IMR-90 (cell line): ENCODE measurements at regions not wholly inside any gene's neighbourhood (a gene's known extent, or its start where the extent isn't known, plus 50 kb on each side); places are given as distances from the start of the nearest gene placed in this dataset.

ENCODE experiments used
- ATAC-seq: fragments of 200-7000 bp; cut with Tn5 transposase; 2 replicates; pipeline ENCODE4 v1.9.1; 2020; ENCODE audit warnings: low read depth, mild to moderate bottlenecking, moderate library complexity
- BruUV-seq: library from RNA; stranded (reverse); fragments of 400-500 nt; replicated peaks from 2 replicates; lab custom pipeline; 2021; lab: Mats Ljungman, UMichigan
- CTCF ChIA-PET: fragments of 300-600 bp; formaldehyde crosslinking; extraction: SDS; loops from one replicate; lab custom pipeline; 2021; ENCODE audit warnings: antibody characterized with exemption; lab: Yijun Ruan, JAX
- POLR2A ChIA-PET: fragments of 300-600 bp; sonication (Branson Sonifier 250); formaldehyde crosslinking; loops from one replicate; lab custom pipeline; 2022; ENCODE audit warnings: antibody characterized with exemption; ENCODE audit not compliant: unreplicated experiment; lab: Charles Lee
- DNase-seq: peaks from one replicate; pipeline ENCODE4 v3.0.0; 2013
- H2AFZ ChIP-seq: replicated peaks from 2 replicates; pipeline ENCODE3; 2013; ENCODE audit warnings: low read length, mild to moderate bottlenecking; ENCODE audit not compliant: poor library complexity
- H2AK5ac ChIP-seq: 2 replicates; pipeline ENCODE4 v1.6.1; 2013; ENCODE audit warnings: low read depth, low read length, inconsistent platforms
- H2AK9ac ChIP-seq: replicated peaks from 2 replicates; pipeline ENCODE3; 2013; ENCODE audit warnings: mild to moderate bottlenecking, low read depth, low read length, moderate library complexity; ENCODE audit not compliant: poor library complexity
- H2BK120ac ChIP-seq: 2 replicates; pipeline ENCODE4 v1.6.1; 2013; ENCODE audit warnings: low read depth, low read length, inconsistent platforms
- H2BK15ac ChIP-seq: 3 replicates; pipeline ENCODE4 v1.6.1; 2013; ENCODE audit warnings: low read depth, low read length, inconsistent platforms
- H2BK20ac ChIP-seq: 2 replicates; pipeline ENCODE4 v1.6.1; 2013; ENCODE audit warnings: low read depth, mild to moderate bottlenecking, inconsistent platforms, low read length, moderate library complexity
- H2BK5ac ChIP-seq: 2 replicates; pipeline ENCODE4 v1.6.1; 2013; ENCODE audit warnings: mild to moderate bottlenecking, low read depth, low read length, inconsistent platforms; ENCODE audit not compliant: poor library complexity, severe bottlenecking
- H3K14ac ChIP-seq: replicated peaks from 2 replicates; pipeline ENCODE4 v1.6.1; 2013; ENCODE audit warnings: low read depth, low read length, inconsistent platforms
- H3K18ac ChIP-seq: 2 replicates; pipeline ENCODE4 v1.6.1; 2013; ENCODE audit warnings: low read depth, low read length, control low read depth
- H3K23ac ChIP-seq: 2 replicates; pipeline ENCODE4 v1.6.1; 2013; ENCODE audit warnings: low read depth, low read length, inconsistent platforms
- H3K27ac ChIP-seq: 2 replicates; pipeline ENCODE4 v1.5.1; 2013; ENCODE audit warnings: mild to moderate bottlenecking, control low read depth, low read length; ENCODE audit not compliant: insufficient read depth
- H3K27me3 ChIP-seq: 2 replicates; pipeline ENCODE4 v1.6.1; 2013; ENCODE audit warnings: low read length; ENCODE audit not compliant: control insufficient read depth, insufficient read depth
- H3K36me3 ChIP-seq: 2 replicates; pipeline ENCODE4 v1.6.1; 2013; ENCODE audit warnings: low read length, mixed read lengths; ENCODE audit not compliant: control insufficient read depth, insufficient read depth
- H3K4ac ChIP-seq: 2 replicates; pipeline ENCODE4 v1.6.1; 2013; ENCODE audit warnings: low read depth, low read length, inconsistent platforms
- H3K4me1 ChIP-seq: 2 replicates; pipeline ENCODE4 v1.6.1; 2013; ENCODE audit warnings: low read length, mixed read lengths; ENCODE audit not compliant: control insufficient read depth, insufficient read depth
- H3K4me2 ChIP-seq: 2 replicates; pipeline ENCODE4 v1.6.1; 2013; ENCODE audit warnings: low read depth, mild to moderate bottlenecking, control low read depth, low read length, moderate library complexity
- H3K4me3 ChIP-seq: 2 replicates; pipeline ENCODE4 v1.5.1; 2013; ENCODE audit warnings: low read depth, mild to moderate bottlenecking, control low read depth, low read length, moderate library complexity; ENCODE audit not compliant: insufficient read depth
- H3K56ac ChIP-seq: 2 replicates; pipeline ENCODE4 v1.6.1; 2013; ENCODE audit warnings: low read length, inconsistent platforms; ENCODE audit not compliant: insufficient read depth; ENCODE audit errors: extremely low read depth
- H3K79me1 ChIP-seq, 2 experiments: 2 replicates each; pipeline ENCODE4 v1.6.1; 2013; ENCODE audit warnings: low read length in 2 of 2, inconsistent platforms in 1 of 2, low read depth in 1 of 2
- H3K9ac ChIP-seq: 2 replicates; pipeline ENCODE4 v1.6.1; 2013; ENCODE audit warnings: low read depth, low read length, control low read depth
- H3K9me1 ChIP-seq: 2 replicates; pipeline ENCODE4 v1.6.1; 2013; ENCODE audit warnings: low read length, inconsistent platforms; ENCODE audit not compliant: insufficient read depth
- H3K9me3 ChIP-seq: 2 replicates; pipeline ENCODE4 v1.6.1; 2013; ENCODE audit warnings: low read length; ENCODE audit not compliant: control insufficient read depth, insufficient read depth
- H4K20me1 ChIP-seq: 2 replicates; pipeline ENCODE4 v1.6.1; 2013; ENCODE audit warnings: low read length, inconsistent platforms; ENCODE audit not compliant: insufficient read depth
- H4K5ac ChIP-seq: 2 replicates; pipeline ENCODE4 v1.6.1; 2013; ENCODE audit warnings: mild to moderate bottlenecking, low read depth, low read length, control low read depth
- H4K8ac ChIP-seq, 2 experiments: 2 replicates each; pipeline ENCODE4 v1.6.1; 2013; ENCODE audit warnings: low read depth in 2 of 2, low read length in 2 of 2, control low read depth in 1 of 2, inconsistent platforms in 1 of 2
- H4K91ac ChIP-seq: 2 replicates; pipeline ENCODE4 v1.6.1; 2013; ENCODE audit warnings: low read depth, low read length, inconsistent platforms; ENCODE audit not compliant: insufficient read depth
- BHLHE40 ChIP-seq: fragments of 150-350 bp; IDR thresholded peaks from 2 replicates; pipeline ENCODE4 v1.6.1; 2016; ENCODE audit warnings: mild to moderate bottlenecking, low read depth, low read length
- CEBPB ChIP-seq: IDR thresholded peaks from 2 replicates; pipeline ENCODE4 v1.6.1; 2012; ENCODE audit warnings: low read depth, low read length, improper control_type of control experiment
- CHD1 ChIP-seq: IDR thresholded peaks from 2 replicates; pipeline ENCODE4 v1.6.1; 2012; ENCODE audit warnings: low read depth, low read length, improper control_type of control experiment
- CTCF ChIP-seq: conservative IDR thresholded peaks from 2 replicates; pipeline ENCODE4 v1.5.1; 2012; ENCODE audit warnings: mild to moderate bottlenecking, low read depth, low read length, improper control_type of control experiment
- FOS ChIP-seq: fragments of 150-350 bp; IDR thresholded peaks from 2 replicates; pipeline ENCODE4 v1.6.1; 2016; ENCODE audit warnings: low read depth, low read length
- MAFK ChIP-seq: IDR thresholded peaks from 2 replicates; pipeline ENCODE4 v1.6.1; 2012; ENCODE audit warnings: low read depth, low read length, improper control_type of control experiment
- MXI1 ChIP-seq: IDR thresholded peaks from 2 replicates; pipeline ENCODE4 v1.6.1; 2012; ENCODE audit warnings: low read depth, mild to moderate bottlenecking, low read length, moderate library complexity, borderline replicate concordance
- NFE2L2 ChIP-seq: fragments of 150-350 bp; IDR thresholded peaks from 2 replicates; pipeline ENCODE4 v1.6.1; 2016; ENCODE audit warnings: low read depth, mild to moderate bottlenecking, low read length
- RAD21 ChIP-seq: IDR thresholded peaks from 2 replicates; pipeline ENCODE4 v1.6.1; 2012; ENCODE audit warnings: low read length, improper control_type of control experiment
- RCOR1 ChIP-seq: IDR thresholded peaks from 2 replicates; pipeline ENCODE4 v1.6.1; 2012; ENCODE audit warnings: mild to moderate bottlenecking, low read length, improper control_type of control experiment; ENCODE audit not compliant: insufficient replicate concordance
- RFX5 ChIP-seq: IDR thresholded peaks from 2 replicates; pipeline ENCODE4 v1.8.0; 2012; ENCODE audit warnings: low read depth, mild to moderate bottlenecking, low read length, moderate library complexity
- SMC3 ChIP-seq: fragments of 150-350 bp; IDR thresholded peaks from 2 replicates; pipeline ENCODE4 v1.6.1; 2016; ENCODE audit warnings: low read depth, mild to moderate bottlenecking, antibody characterized with exemption, low read length, moderate library complexity
- USF2 ChIP-seq: fragments of 150-350 bp; IDR thresholded peaks from 2 replicates; pipeline ENCODE4 v1.6.1; 2017; ENCODE audit warnings: mild to moderate bottlenecking, antibody characterized with exemption, low read length, low read depth
- WGBS, 2 experiments: methylation state at CpG; one replicate each; pipeline versions ENCODE4 v1.1.5 to v1.1.7; 2013; ENCODE audit warnings: missing lambda C conversion rate in 2 of 2; ENCODE audit not compliant: insufficient read length in 1 of 2; ENCODE audit errors: extremely low coverage in 2 of 2; 5-methylcytosine and 5-hydroxymethylcytosine counted together
- dilution Hi-C: fragments of 300-500 bp; cut with HindIII; formaldehyde crosslinking; loops from one replicate; pipeline ENCODE4 v1.14.3; 2018; ENCODE audit warnings: low sequenced_read_pairs; ENCODE audit not compliant: unreplicated experiment
- in situ Hi-C: fragments of 300-500 bp; cut with MboI; formaldehyde crosslinking; loops from 3 replicates; pipeline ENCODE4 v1.14.3; 2019; ENCODE audit warnings: low sequenced_read_pairs, inconsistent platforms, mixed read lengths
- intact Hi-C: fragments of 100-400 bp; cut with micrococcal nuclease; formaldehyde crosslinking; loops from 2 replicates; pipeline ENCODE4 v1.10.0; 2022
- TF ChIP-seq, protein P1 (sequence below): fragments of 150-350 bp; IDR thresholded peaks from 2 replicates; pipeline ENCODE4 v1.6.1; 2016; ENCODE audit warnings: low read depth, mild to moderate bottlenecking, low read length, moderate library complexity, borderline replicate concordance

- Histone ChIP-seq H3K23ac (no peak overlapping the region), H2AK5ac (no peak overlapping the region), H2AFZ (no peak overlapping the region), H3K36me3 (no peaks in the 10 kb centered on the region), H3K27me3 (no peaks in the 10 kb centered on the region), H3K4me3 (no peak overlapping the region), H2BK20ac (no peak overlapping the region), H3K56ac (no peak overlapping the region), H2AK9ac (no peak overlapping the region), H2BK5ac (no peak overlapping the region), H3K18ac (no peak overlapping the region), H3K9me1 (no peaks in the 10 kb centered on the region), H3K4me1 (no peaks in the 10 kb centered on the region), H3K79me1 (no peaks in the 10 kb centered on the region), H2BK120ac (no peak overlapping the region), H2BK15ac (no peak overlapping the region), H4K5ac (no peak overlapping the region), H3K9ac (no peak overlapping the region), H4K8ac (no peak overlapping the region), H3K9me3 (no peaks in the 10 kb centered on the region), H3K4me2 (no peak overlapping the region), H3K27ac (no peak overlapping the region), H3K14ac (no peak overlapping the region), H4K91ac (no peak overlapping the region), H3K4ac (no peak overlapping the region), H4K20me1 (no peaks in the 10 kb centered on the region)
- intact Hi-C loops: no loop called here
- POLR2A ChIA-PET: no interaction called here
- BruUV-seq: no TSS peak
- DNase-seq (no peak), ATAC-seq (no peak)
- in situ Hi-C loops: no loop called here
- CTCF ChIA-PET: interaction anchor here (1.0 kb wide), 1 partner anchor 15 kb away, joined by 3 read pairs; no protein-coding TSS in a partner anchor
- 75% methylated on average over 2 of the region's 3 CpGs; no CpG with 5 or more reads in 1 of the 2 experiments for WGBS, 2 experiments
- dilution Hi-C loops: no loop called here
- no peak for TF ChIP-seq SMC3
- TF ChIP-seq FOS: no peak
- no peak for TF ChIP-seq CHD1
- TF ChIP-seq MXI1: no peak
- TF ChIP-seq, protein P1, sequence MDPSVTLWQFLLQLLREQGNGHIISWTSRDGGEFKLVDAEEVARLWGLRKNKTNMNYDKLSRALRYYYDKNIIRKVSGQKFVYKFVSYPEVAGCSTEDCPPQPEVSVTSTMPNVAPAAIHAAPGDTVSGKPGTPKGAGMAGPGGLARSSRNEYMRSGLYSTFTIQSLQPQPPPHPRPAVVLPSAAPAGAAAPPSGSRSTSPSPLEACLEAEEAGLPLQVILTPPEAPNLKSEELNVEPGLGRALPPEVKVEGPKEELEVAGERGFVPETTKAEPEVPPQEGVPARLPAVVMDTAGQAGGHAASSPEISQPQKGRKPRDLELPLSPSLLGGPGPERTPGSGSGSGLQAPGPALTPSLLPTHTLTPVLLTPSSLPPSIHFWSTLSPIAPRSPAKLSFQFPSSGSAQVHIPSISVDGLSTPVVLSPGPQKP: no peak
- no peak for TF ChIP-seq CTCF
- TF ChIP-seq RAD21: no peak
- no peak for TF ChIP-seq BHLHE40
- TF ChIP-seq NFE2L2: no peak
- no peak for TF ChIP-seq CEBPB
- TF ChIP-seq RFX5: no peak
- no peak for TF ChIP-seq RCOR1
- no peak for TF ChIP-seq USF2
- no peak for TF ChIP-seq MAFK
Measured at GRCh38 chr5:86536396-86536795, 81.3 kb upstream of the COX7C start.
